Right cardiac atrium (tissue), 5 donors: ENCODE measurements at regions not wholly inside any gene's neighbourhood (a gene's known extent, or its start where the extent isn't known, plus 50 kb on each side); places are given as distances from the start of the nearest gene placed in this dataset.

Source experiments
- ATAC-seq, 2 donors: fragments of 200-7000 bp; cut with Tn5 transposase; one replicate each; pipeline versions ENCODE4 v1.8.0 to v1.9.1; 2020; ENCODE audit warnings: moderate library complexity in 2 of 2, mild to moderate bottlenecking in 1 of 2
- DNase-seq, 3 donors: peaks; one replicate each; pipeline ENCODE4 v3.0.0-alpha.2; 2020
- H3K27ac ChIP-seq: one replicate; pipeline ENCODE4 v1.5.1; 2013; ENCODE audit warnings: mild to moderate bottlenecking, low read length, control low read depth, moderate library complexity
- H3K27me3 ChIP-seq: one replicate; pipeline ENCODE4 v1.6.1; 2013; ENCODE audit not compliant: control insufficient read depth, insufficient read depth
- H3K4me1 ChIP-seq: one replicate; pipeline ENCODE4 v1.6.1; 2013; ENCODE audit warnings: low read length; ENCODE audit not compliant: control insufficient read depth, insufficient read depth
- H3K4me3 ChIP-seq: one replicate; pipeline ENCODE4 v1.5.1; 2013; ENCODE audit warnings: low read length, control low read depth
- H3K9me3 ChIP-seq: one replicate; pipeline ENCODE4 v1.6.1; 2013; ENCODE audit warnings: low read length; ENCODE audit not compliant: control insufficient read depth
- WGBS: extraction: QIAGEN DNeasy Blood & Tissue Kit; methylation state at CpG from one replicate; pipeline ENCODE4 v1.1.7; 2013; 5-methylcytosine and 5-hydroxymethylcytosine counted together
- intact Hi-C, 4 donors: fragments of 100-400 bp; cut with DNase I; formaldehyde crosslinking; loops; one replicate each; pipeline versions ENCODE4 v1.11.0 to v1.14.0; 2022 to 2023
- donor health status: healthy with polysubstance abuse.
- donor health status: DM: no; HTN: yes; CAD: no.
- donor health status: DM: no; HTN: no; CAD: no.
- donor health status: DM: no; HTN: yes; CAD: no; lungs with severe emphysema.
- donor health status: DM: yes; HTN: yes; CAD: no.

DNA sequence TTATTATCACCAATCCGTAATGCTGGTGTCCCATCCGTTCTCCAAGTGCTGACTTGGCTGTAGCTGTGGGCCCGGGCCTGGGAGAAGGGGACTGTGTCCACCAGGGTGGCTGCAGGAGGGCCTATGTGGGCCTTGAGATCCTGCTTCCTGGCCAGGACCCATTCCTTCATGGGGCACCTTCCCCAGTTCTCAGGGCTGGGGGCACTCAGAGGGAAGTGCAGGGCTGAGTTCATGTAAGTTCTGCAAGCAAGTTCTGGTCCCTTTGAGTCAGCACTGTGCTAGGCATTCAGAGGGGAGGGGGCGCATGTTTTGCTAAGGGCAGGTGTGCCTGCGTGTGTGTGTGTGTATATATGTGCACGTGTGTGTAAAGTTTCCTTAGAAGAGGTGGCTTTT lies 94.0 kb downstream of the GLI2 start:
- DNase-seq (peak in 2 of 3 donors; percentile 4 to 45), ATAC-seq (no peak)
- 76% methylated on average over 6 of the region's 6 CpGs for WGBS
- intact Hi-C loops, result no loop called here
- Histone ChIP-seq H3K9me3 (no peaks in the 10 kb centered on the region), H3K4me3 (no peak overlapping the region), H3K27ac (no peak overlapping the region), H3K4me1 (peaks cover 5% of the 10 kb centered on the region), H3K27me3 (no peaks in the 10 kb centered on the region)

DNA sequence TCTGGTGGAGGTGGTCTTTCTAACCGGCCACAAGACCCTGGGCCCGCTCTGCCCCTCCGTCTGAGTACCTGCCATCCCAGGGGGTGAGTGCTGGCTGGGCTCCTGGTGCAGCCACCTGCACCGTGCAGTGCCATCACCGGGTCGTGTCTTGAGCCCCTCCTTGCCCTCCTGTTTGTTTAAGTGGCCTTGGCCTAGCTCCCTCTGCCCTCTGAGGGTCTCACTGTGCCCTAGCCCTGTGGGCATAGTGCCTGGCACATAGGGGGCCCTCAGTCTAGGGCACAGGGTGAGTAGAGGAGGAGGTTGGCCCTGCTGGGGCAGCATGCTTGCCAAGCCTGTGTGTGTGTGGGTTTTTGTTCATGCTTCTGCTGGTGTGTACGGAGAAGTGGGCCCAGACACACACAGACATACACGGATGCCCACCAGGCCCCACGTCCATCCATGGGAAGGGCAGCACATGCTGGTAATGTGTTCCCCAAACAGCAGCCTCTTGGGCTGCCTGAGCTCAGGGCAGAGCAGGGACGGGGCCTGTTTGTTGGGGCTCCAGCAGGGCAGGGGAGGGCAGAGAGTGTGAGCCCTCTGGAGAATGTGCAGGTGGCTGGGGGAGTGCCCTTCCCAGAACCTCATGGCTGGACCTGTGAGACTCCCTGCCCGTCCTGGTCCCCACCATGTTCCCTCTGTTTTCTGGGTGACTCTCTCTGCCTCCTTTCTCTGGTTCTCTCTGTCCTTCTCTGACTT lies 94.6 kb downstream of the GLI2 start:
- intact Hi-C loops, result no loop called here
- H3K27me3 ChIP-seq, result no peaks in the 10 kb centered on the region
- WGBS, result 81% methylated on average over 11 of the region's 11 CpGs
- ATAC-seq, result no peak
- peak in 2 of 3 donors; percentile 5 to 31 for DNase-seq
- H3K9me3 ChIP-seq, result no peaks in the 10 kb centered on the region
- no peak overlapping the region for H3K4me3 ChIP-seq
- H3K4me1 ChIP-seq, result peaks cover 5% of the 10 kb centered on the region
- no peak overlapping the region for H3K27ac ChIP-seq

DNA sequence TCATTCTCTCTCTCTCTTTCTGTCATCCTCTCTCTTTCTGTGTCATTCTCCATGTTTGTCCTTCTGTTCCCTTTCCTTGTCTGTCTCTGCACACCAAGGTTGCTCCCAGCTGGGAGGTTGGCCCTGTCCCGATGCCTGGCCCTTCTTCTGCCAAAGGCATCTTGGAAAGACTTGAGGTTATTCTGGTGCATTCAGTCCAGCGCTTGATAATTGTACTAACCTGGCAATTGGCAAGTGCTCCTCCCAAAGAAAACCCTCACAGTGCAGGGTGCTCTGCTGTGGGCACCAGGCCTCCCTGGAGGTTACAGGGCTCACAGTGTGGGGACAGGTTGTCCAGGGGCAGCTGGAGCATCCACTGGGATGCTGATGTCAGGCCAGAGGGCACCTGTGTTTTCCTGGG lies 95.4 kb downstream of the GLI2 start:
- DNase-seq, result peak in 2 of 3 donors; percentile 14 to 43

DNA sequence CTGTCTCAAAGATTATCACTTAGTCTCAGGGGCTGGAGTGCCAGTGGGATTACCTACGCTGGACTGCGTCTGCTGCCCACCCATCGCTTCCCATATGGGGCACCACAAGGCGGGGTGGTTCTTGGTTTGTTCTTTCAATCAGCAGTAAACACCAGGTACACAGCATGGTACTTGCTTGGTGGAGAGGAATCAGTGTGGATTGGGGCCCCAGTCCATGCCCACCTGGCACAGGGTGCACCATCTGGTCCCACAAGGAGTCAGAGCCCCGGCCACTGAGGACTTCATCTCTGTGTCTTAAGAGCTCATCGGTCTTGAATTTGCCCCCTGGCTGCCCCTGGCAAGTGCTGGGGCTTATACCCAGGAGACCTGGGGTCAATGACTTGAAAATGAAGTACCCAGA lies 96.2 kb downstream of the GLI2 start:
- no peaks in the 10 kb centered on the region for H3K27me3 ChIP-seq
- peak in 2 of 3 donors; percentile 6 to 34 for DNase-seq
- no peaks in the 10 kb centered on the region for H3K4me1 ChIP-seq
- H3K9me3 ChIP-seq, result no peaks in the 10 kb centered on the region
- no peak overlapping the region for H3K27ac ChIP-seq
- intact Hi-C loops, result no loop called here
- WGBS, result 94% methylated on average over 6 of the region's 6 CpGs
- no peak for ATAC-seq
- H3K4me3 ChIP-seq, result no peak overlapping the region

More for the DNA sequence above, 95.4 kb downstream of the GLI2 start:
- Histone ChIP-seq H3K4me3 (no peak overlapping the region), H3K27me3 (no peaks in the 10 kb centered on the region), H3K9me3 (no peaks in the 10 kb centered on the region), H3K27ac (no peak overlapping the region), H3K4me1 (no peaks in the 10 kb centered on the region)
- no peak for ATAC-seq
- intact Hi-C loops, result no loop called here
- WGBS, result 43% methylated on average over 2 of the region's 2 CpGs

DNA sequence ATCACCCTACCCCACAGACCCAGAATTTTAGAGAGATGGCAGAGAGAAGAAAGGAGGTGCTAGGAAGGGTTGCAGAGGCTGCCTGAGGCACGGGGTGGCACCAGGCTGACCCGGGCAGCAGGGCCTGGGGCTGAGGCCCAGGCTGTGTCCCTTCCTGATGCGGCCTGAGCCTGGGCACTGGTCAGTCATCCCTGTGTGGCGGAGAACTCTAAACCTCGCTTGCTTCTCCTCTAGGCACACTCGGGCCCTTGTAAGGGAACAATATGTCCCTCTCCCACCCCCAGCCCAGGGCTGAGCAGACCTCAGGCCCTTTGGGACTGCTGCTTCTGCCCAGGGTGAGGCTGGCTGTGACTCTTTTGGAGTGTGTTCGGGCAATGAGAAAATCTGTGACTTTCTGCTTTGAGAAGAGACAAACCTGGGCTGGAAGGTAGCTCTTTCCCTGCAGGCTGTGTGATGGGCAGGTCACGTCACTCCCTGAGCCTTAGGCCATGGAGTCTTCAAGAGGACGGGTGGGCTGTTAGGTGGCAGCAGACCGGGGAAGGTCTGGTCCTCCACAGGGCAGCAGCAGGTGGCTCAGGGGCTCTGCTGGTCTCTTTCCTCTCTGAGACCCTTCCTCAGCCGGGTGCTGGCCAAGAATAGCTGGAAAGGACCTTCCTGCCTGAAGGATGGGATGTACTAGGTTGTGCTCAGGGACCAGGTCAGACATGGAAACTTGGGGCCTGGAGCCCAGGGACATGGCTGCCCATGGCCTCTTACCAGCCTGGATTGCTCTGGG lies 96.8 kb downstream of the GLI2 start:
- 87% methylated on average over 11 of the region's 11 CpGs for WGBS
- ATAC-seq (no peak), DNase-seq (peak in 2 of 3 donors; percentile 4 to 25)
- H3K4me3 ChIP-seq, result no peak overlapping the region
- H3K4me1 ChIP-seq, result no peaks in the 10 kb centered on the region
- intact Hi-C loops, result no loop called here
- H3K27ac ChIP-seq, result no peak overlapping the region
- H3K27me3 ChIP-seq, result no peaks in the 10 kb centered on the region
- no peaks in the 10 kb centered on the region for H3K9me3 ChIP-seq

DNA sequence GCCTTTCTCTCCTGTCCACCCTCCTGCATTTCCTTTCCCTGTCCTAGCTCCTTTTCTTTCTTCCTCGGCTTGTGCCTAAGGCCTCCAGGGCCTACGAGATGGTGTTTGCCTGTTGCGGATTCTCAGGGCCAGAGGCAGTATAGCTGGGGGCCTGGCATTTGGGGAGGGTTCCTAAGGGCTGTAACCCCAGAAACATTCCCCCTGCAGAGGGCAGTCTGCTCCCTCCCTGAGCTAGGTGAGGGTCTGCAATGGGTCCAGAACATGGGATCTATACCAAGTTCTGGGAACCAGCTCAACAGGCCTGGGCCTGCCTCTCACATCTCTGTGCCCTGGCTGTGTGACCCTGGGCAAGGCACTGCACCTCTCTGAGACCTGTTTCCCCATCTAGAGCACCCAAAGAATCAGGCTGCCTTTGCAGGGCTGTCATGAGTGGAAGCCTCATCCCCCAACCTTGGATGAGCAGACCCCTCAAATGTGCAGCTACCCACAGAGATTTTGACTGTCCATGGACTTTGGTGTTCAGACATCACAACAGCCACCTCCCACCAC lies 97.5 kb downstream of the GLI2 start:
- Histone ChIP-seq H3K4me3 (no peak overlapping the region), H3K27me3 (no peaks in the 10 kb centered on the region), H3K4me1 (no peaks in the 10 kb centered on the region), H3K27ac (no peak overlapping the region), H3K9me3 (no peaks in the 10 kb centered on the region)
- DNase-seq, result peak in 2 of 3 donors; percentile 1 to 28
- WGBS, result 93% methylated on average over 3 of the region's 3 CpGs
- intact Hi-C loops, result no loop called here
- ATAC-seq, result no peak

DNA sequence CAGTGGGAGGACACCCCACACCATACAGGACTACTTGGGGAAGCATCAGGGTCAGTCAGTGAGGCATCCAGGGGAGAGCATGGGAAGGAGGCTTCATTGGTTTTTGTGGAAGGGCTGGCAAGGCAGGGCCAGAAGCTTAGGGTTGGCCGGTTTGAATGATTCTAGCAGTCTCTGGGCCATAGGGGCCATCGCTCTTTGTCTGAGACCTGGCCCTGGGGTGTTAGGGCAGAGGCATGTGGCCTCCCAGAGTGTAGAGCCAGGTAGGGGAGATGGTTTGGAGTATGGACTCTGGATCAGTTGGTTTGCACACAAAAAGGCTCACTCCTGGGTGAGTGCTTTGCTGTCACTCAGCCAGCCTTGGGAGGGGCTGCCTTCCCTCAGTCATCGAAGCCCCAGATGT lies 98.5 kb downstream of the GLI2 start:
- 79% methylated on average over 3 of the region's 3 CpGs for WGBS
- DNase-seq, result peak in 1 of 3 donors; percentile 6

DNA sequence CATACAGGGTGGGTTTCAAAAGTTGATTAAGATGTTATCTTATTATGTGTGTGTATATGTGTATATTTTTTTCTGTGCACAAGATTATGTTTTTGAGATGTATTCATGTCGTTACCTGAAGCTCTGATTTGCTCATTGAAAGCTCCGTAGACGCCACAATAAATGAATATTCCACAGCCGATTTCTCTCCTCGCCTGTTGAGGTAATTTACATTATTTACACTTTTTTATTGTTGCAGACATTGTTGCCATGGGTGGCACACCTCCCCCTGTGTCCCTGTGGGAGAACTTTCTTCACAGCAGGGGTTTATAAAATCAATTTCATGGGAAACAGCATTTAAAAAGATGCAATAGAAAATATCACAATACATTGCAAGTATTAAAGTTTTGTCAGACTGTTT lies 100.6 kb downstream of the GLI2 start:
- Histone ChIP-seq H3K9me3 (no peaks in the 10 kb centered on the region), H3K27ac (no peak overlapping the region), H3K4me1 (no peaks in the 10 kb centered on the region), H3K27me3 (no peaks in the 10 kb centered on the region), H3K4me3 (no peak overlapping the region)
- DNase-seq (no peak), ATAC-seq (no peak)
- intact Hi-C loops, result no loop called here
- WGBS, result 90% methylated on average over 5 of the region's 5 CpGs

More for the DNA sequence above, 98.5 kb downstream of the GLI2 start:
- ATAC-seq, result no peak
- no peaks in the 10 kb centered on the region for H3K27me3 ChIP-seq
- no peak overlapping the region for H3K27ac ChIP-seq
- H3K9me3 ChIP-seq, result no peaks in the 10 kb centered on the region
- intact Hi-C loops, result no loop called here
- no peak overlapping the region for H3K4me3 ChIP-seq
- H3K4me1 ChIP-seq, result no peaks in the 10 kb centered on the region

DNA sequence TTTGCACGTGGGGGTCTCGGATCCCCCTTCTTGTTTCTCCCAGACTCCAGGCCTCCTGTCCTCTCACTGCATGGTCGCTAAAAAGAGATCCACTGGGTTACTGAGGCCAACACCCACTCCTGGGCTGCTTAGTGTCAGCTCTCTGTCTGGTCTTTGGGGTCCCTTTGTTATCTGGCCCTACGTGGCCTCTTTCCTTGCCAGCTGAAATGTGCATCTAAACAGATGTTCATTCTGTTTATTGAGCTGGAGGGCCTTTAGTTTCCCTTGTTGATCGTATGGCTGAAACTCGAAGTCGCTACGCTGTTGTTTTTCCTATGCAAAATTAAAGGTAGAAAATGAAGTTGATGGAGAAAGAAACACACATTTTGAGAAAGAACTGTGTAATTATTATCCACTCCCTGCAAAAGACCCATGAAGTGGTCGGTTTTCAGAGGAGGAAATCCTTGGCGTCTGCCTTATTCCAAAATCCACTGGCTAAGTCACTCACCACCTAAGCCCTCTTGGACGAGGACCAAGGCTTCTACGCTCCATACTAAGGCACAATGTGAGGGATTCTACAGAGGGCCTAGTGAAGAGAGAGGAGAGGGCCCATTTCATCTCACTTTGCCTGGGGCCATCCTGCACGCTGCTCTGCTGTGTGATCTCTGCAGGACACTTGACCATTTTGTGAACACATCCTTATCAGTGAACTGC lies 105.3 kb downstream of the GLI2 start:
- Histone ChIP-seq H3K27me3 (no peaks in the 10 kb centered on the region), H3K27ac (no peak overlapping the region), H3K4me3 (no peak overlapping the region), H3K9me3 (no peaks in the 10 kb centered on the region), H3K4me1 (peaks cover 3% of the 10 kb centered on the region)
- intact Hi-C loops, result no loop called here
- peak in 1 of 2 donors; percentile 23 for ATAC-seq
- 66% methylated on average over 13 of the region's 13 CpGs for WGBS
- DNase-seq, result peak in 1 of 3 donors; percentile 6

DNA sequence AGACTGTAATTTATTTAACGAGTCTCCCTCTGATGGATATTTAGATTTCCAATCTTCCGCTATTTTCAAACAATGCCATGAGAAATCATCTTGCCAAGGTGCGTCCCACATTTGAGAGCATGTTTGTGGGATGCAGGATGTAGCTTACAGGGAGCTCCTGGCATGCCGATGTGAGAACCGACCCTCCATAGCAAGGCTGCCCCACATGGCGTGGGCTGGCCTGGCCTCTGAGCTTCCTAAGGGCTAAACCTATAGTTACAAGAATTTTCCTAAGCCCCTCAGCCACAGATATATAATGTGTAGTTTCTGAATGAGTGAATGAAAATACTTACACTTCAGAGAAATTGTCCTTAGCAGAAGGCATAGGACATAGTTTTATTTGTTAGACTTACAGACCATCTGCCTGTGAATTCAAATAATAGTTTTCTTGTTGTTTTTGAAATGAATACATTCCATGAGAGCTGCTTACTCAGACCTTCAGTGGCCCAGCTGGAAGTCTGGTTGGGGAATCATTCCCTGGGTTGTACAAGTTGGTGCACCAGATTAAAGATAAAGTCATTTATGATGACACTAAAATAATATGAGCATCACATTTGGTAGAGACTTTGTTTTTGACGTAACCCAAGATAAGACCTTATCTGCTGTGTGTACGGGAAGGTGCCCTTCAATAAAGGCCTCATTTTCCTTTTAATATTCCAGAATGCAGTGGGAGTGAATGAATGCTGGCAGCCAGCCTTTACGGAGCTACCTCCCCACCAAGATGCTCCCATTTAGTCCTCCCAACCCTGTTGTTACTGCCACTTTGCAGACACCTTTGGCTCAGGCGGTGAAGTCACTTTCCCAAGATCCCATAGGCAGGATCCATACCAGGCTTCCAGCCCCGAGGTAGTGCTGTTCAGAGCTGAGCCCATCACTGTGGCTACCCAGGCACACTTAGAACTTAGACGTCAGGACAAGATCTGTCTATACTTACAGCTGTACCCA lies 107.1 kb downstream of the GLI2 start:
- WGBS, result 76% methylated on average over 12 of the region's 12 CpGs
- Histone ChIP-seq H3K4me3 (no peak overlapping the region), H3K4me1 (peaks cover 3% of the 10 kb centered on the region), H3K27me3 (no peaks in the 10 kb centered on the region), H3K27ac (no peak overlapping the region), H3K9me3 (no peaks in the 10 kb centered on the region)
- ATAC-seq, result no peak
- DNase-seq, result peak in 1 of 3 donors; percentile 6
- intact Hi-C loops, result no loop called here
